ENCODE measurements at regions not wholly inside any gene's neighbourhood (a gene's known extent, or its start where the extent isn't known, plus 50 kb on each side); places are given as distances from the start of the nearest gene placed in this dataset.

GRCh38 chr11:57874981-57875380, 113.4 kb downstream of the CTNND1 start:
- TF ChIP-seq, protein P1, sequence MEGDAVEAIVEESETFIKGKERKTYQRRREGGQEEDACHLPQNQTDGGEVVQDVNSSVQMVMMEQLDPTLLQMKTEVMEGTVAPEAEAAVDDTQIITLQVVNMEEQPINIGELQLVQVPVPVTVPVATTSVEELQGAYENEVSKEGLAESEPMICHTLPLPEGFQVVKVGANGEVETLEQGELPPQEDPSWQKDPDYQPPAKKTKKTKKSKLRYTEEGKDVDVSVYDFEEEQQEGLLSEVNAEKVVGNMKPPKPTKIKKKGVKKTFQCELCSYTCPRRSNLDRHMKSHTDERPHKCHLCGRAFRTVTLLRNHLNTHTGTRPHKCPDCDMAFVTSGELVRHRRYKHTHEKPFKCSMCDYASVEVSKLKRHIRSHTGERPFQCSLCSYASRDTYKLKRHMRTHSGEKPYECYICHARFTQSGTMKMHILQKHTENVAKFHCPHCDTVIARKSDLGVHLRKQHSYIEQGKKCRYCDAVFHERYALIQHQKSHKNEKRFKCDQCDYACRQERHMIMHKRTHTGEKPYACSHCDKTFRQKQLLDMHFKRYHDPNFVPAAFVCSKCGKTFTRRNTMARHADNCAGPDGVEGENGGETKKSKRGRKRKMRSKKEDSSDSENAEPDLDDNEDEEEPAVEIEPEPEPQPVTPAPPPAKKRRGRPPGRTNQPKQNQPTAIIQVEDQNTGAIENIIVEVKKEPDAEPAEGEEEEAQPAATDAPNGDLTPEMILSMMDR (IDR thresholded peaks at IDR 0.05) = no peak
- TF ChIP-seq POLR2AphosphoS5 (IDR thresholded peaks at IDR 0.05; ENCODE audit: low read depth, low read length) (no peak), REST (IDR thresholded peaks at IDR 0.05; ENCODE audit: insufficient read depth in 1 of 2, low read depth in 2 of 2, low read length in 1 of 2) (no peak), TCF7L2 (IDR thresholded peaks at IDR 0.05; ENCODE audit: low read depth, low read length) (no peak)

Data from Panc1 (cell line).